Lung (tissue), 11 donors: ENCODE measurements at regions not wholly inside any gene's neighbourhood (a gene's known extent, or its start where the extent isn't known, plus 50 kb on each side); places are given as distances from the start of the nearest gene placed in this dataset.

ENCODE experiments used
- ATAC-seq: fragments of 200-7000 bp; cut with Tn5 transposase; one replicate; pipeline ENCODE4 v1.9.1; 2020; ENCODE audit warnings: moderate number of reproducible peaks; ENCODE audit not compliant: insufficient read depth, low FRiP score
- DNase-seq, 3 donors: peaks; one replicate each; pipeline ENCODE4 v3.0.0-alpha.2; 2013 to 2017
- H3K27ac ChIP-seq, 2 donors: one replicate each; pipeline ENCODE4 v1.5.1; 2013; ENCODE audit warnings: mild to moderate bottlenecking in 2 of 2, moderate library complexity in 2 of 2, control low read depth in 1 of 2, inconsistent platforms in 1 of 2, low read depth in 1 of 2, low read length in 1 of 2
- H3K27me3 ChIP-seq, 3 donors: one replicate each; pipeline ENCODE4 v1.5.1; 2013; ENCODE audit warnings: low read length in 2 of 3; ENCODE audit not compliant: control insufficient read depth in 3 of 3, insufficient read depth in 3 of 3
- H3K36me3 ChIP-seq, 4 donors: one replicate each; pipeline ENCODE4 v1.5.1; 2013; ENCODE audit warnings: low read length in 4 of 4, mild to moderate bottlenecking in 1 of 4, moderate library complexity in 1 of 4; ENCODE audit not compliant: control insufficient read depth in 4 of 4, insufficient read depth in 4 of 4
- H3K4me1 ChIP-seq, 5 donors: one replicate each; pipeline ENCODE4 v1.5.1; 2013; ENCODE audit warnings: low read length in 5 of 5, mild to moderate bottlenecking in 2 of 5, moderate library complexity in 1 of 5; ENCODE audit not compliant: control insufficient read depth in 5 of 5, insufficient read depth in 5 of 5
- H3K4me3 ChIP-seq: one replicate; pipeline ENCODE4 v1.5.1; 2013; ENCODE audit warnings: mild to moderate bottlenecking, control low read depth, moderate library complexity
- H3K9ac ChIP-seq, 2 donors: one replicate each; pipeline ENCODE4 v1.5.1; 2013; ENCODE audit warnings: low read length in 2 of 2, control low read depth in 1 of 2; ENCODE audit not compliant: insufficient read depth in 1 of 2
- H3K9me3 ChIP-seq, 4 donors: one replicate each; pipeline ENCODE4 v1.5.1; 2013; ENCODE audit warnings: low read length in 3 of 4, mild to moderate bottlenecking in 1 of 4, moderate library complexity in 1 of 4; ENCODE audit not compliant: control insufficient read depth in 4 of 4, insufficient read depth in 3 of 4
- CTCF ChIP-seq: IDR thresholded peaks from 2 replicates; pipeline ENCODE4 v1.5.1; 2012; ENCODE audit warnings: mild to moderate bottlenecking; ENCODE audit errors: control extremely low read depth, extremely low read depth
- WGBS, 2 donors: extraction: QIAGEN DNeasy Blood & Tissue Kit; methylation state at CpG; one replicate each; pipeline ENCODE4 v1.1.7; 2013; 5-methylcytosine and 5-hydroxymethylcytosine counted together
- donor health status: control.
- donor health status: control.
- donor health status: Bipolar disorder and iron deficiency.
- donor health status: healthy.
- donor health status: DM: yes; HTN: yes; CAD: no.

- no peaks in the 10 kb centered on the region for H3K36me3 ChIP-seq
- ATAC-seq: no peak
- WGBS, 2 donors: 40 to 78% methylated on average over 1 of the region's 1 CpG
- no peak for TF ChIP-seq CTCF
- peaks cover 0 to 17% (median 0%) of the 10 kb centered on the region in 5 donors for H3K4me1 ChIP-seq
- H3K27me3 ChIP-seq: no peaks in the 10 kb centered on the region
- H3K27ac ChIP-seq: no peak overlapping the region
- no peak for DNase-seq
- peaks cover 0 to 3% (median 0%) of the 10 kb centered on the region in 4 donors for H3K9me3 ChIP-seq
- no peak overlapping the region for H3K9ac ChIP-seq
- no peak overlapping the region for H3K4me3 ChIP-seq
These were observed 207.7 kb downstream of the SREK1 start for GRCh38 chr5:66351813-66352212.

GRCh38 chr5:66353186-66353585, 209.1 kb downstream of the SREK1 start:
- ATAC-seq (no peak), DNase-seq (no peak)
- Histone ChIP-seq H3K9ac (no peak overlapping the region), H3K4me3 (no peak overlapping the region), H3K27ac (no peak overlapping the region), H3K9me3 (no peaks in the 10 kb centered on the region), H3K4me1 (peaks cover 0 to 25% (median 0%) of the 10 kb centered on the region in 5 donors), H3K27me3 (no peaks in the 10 kb centered on the region), H3K36me3 (no peaks in the 10 kb centered on the region)
- TF ChIP-seq CTCF: no peak
- 92 to 99% methylated on average over 2 of the region's 2 CpGs for WGBS, 2 donors

- no peak overlapping the region for H3K9ac ChIP-seq
- no peak overlapping the region for H3K4me3 ChIP-seq
- 32 to 41% methylated on average over 2 of the region's 2 CpGs for WGBS, 2 donors
- ATAC-seq (no peak), DNase-seq (peak in 2 of 3 donors; percentile 34 to 40)
- no peak for TF ChIP-seq CTCF
- H3K36me3 ChIP-seq: no peaks in the 10 kb centered on the region
- no peak overlapping the region for H3K27ac ChIP-seq
- no peaks in the 10 kb centered on the region for H3K9me3 ChIP-seq
- H3K4me1 ChIP-seq: peaks cover 0 to 25% (median 0%) of the 10 kb centered on the region in 5 donors
- H3K27me3 ChIP-seq: no peaks in the 10 kb centered on the region
These were observed 210.3 kb downstream of the SREK1 start for GRCh38 chr5:66354422-66354821.

DNA sequence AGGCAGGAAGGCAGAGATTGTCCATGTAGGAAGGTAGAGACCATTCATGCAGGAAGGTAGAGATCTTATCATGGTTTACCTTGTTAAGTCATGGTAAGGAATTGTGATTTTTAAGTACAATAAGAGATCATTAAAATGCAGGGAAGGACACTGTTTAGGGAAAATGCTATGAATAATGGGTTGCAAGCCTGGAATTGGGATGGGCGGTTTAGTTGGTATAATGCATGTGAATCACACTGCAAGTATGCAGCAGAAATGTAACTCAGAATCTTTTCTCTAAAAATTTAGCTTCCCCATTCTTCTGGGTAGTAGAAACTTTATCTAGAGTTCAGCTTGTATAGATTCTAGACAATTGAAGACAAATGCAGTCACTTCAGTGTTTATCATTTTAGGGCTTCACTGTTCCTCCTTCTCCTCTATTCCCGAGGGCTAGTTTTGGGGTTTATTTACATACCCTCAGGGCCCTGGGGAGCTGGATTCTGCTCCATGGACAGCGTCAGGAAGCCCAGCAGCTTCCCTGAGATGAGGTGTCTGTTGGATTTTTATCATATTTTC, 212.0 kb downstream of the SREK1 start:
- Histone ChIP-seq H3K4me3 (no peak overlapping the region), H3K27me3 (no peaks in the 10 kb centered on the region), H3K9me3 (no peaks in the 10 kb centered on the region), H3K27ac (no peak overlapping the region), H3K9ac (no peak overlapping the region), H3K4me1 (peaks cover 0 to 25% (median 0%) of the 10 kb centered on the region in 5 donors), H3K36me3 (no peaks in the 10 kb centered on the region)
- no peak for TF ChIP-seq CTCF
- WGBS, 2 donors: 76 to 92% methylated on average over 3 of the region's 3 CpGs
- ATAC-seq (no peak), DNase-seq (peak in 1 of 3 donors; percentile 14)
